DND-41 (cell line): ENCODE measurements at regions not wholly inside any gene's neighbourhood (a gene's known extent, or its start where the extent isn't known, plus 50 kb on each side); places are given as distances from the start of the nearest gene placed in this dataset.

ENCODE experiments used
- ATAC-seq: fragments of 200-7000 bp; cut with Tn5 transposase; 3 replicates; pipeline ENCODE4 v1.9.1; 2021; ENCODE audit warnings: low read depth; ENCODE audit not compliant: insufficient read depth
- DNase-seq: peaks from one replicate; pipeline ENCODE4 v3.0.0-alpha.2; 2020
- H2AFZ ChIP-seq: 2 replicates; pipeline ENCODE4 v1.6.0; 2012; ENCODE audit warnings: low read depth, low read length
- H3K27ac ChIP-seq: 2 replicates; pipeline ENCODE4 v1.5.1; 2012; ENCODE audit warnings: low read length, inconsistent platforms
- H3K27me3 ChIP-seq: fragments of 200-600 bp; sonication (generic); 2 replicates; pipeline ENCODE4 v1.6.0; 2012; ENCODE audit warnings: low read length, mild to moderate bottlenecking, inconsistent platforms; ENCODE audit not compliant: insufficient read depth, poor library complexity
- H3K36me3 ChIP-seq: 2 replicates; pipeline ENCODE4 v1.5.1; 2012; ENCODE audit warnings: low read length, inconsistent platforms; ENCODE audit not compliant: insufficient read depth
- H3K4me1 ChIP-seq: 2 replicates; pipeline ENCODE4 v1.5.1; 2012; ENCODE audit warnings: mild to moderate bottlenecking, low read length; ENCODE audit not compliant: insufficient read depth
- H3K4me2 ChIP-seq: 2 replicates; pipeline ENCODE4 v1.6.0; 2012; ENCODE audit warnings: mild to moderate bottlenecking, moderate library complexity, low read length, inconsistent platforms; ENCODE audit not compliant: insufficient read depth
- H3K4me3 ChIP-seq, 2 experiments: fragments of 200-600 bp in 1 of 2; shearing (Covaris generic) in 1 of 2; 2 replicates each; pipeline ENCODE4 v1.5.1; 2012 to 2016; ENCODE audit warnings: inconsistent platforms in 2 of 2, low read length in 2 of 2, mild to moderate bottlenecking in 2 of 2, low read depth in 1 of 2, moderate library complexity in 1 of 2
- H3K79me2 ChIP-seq: 2 replicates; pipeline ENCODE4 v1.6.0; 2012; ENCODE audit warnings: low read length, inconsistent platforms; ENCODE audit not compliant: insufficient read depth
- H3K9ac ChIP-seq: 2 replicates; pipeline ENCODE4 v1.6.0; 2012; ENCODE audit warnings: low read depth, mild to moderate bottlenecking, inconsistent platforms, low read length, moderate library complexity
- H3K9me3 ChIP-seq: 2 replicates; pipeline ENCODE4 v1.5.1; 2012; ENCODE audit warnings: low read length, moderate library complexity, mild to moderate bottlenecking, inconsistent platforms; ENCODE audit not compliant: insufficient read depth, severe bottlenecking
- H4K20me1 ChIP-seq: 2 replicates; pipeline ENCODE4 v1.6.0; 2012; ENCODE audit warnings: low read length; ENCODE audit not compliant: insufficient read depth
- CTCF ChIP-seq: IDR thresholded peaks from 2 replicates; pipeline ENCODE4 v1.5.1; 2012; ENCODE audit warnings: borderline replicate concordance, low read length, moderate library complexity, mild to moderate bottlenecking; ENCODE audit not compliant: poor library complexity, severe bottlenecking; ENCODE audit errors: extremely low read depth
- EZH2 ChIP-seq: IDR thresholded peaks from 3 replicates; pipeline ENCODE4 v1.6.1; 2012; ENCODE audit warnings: borderline replicate concordance, low read depth, mild to moderate bottlenecking, moderate library complexity, low read length, inconsistent platforms; ENCODE audit not compliant: severe bottlenecking

- Histone ChIP-seq H3K9ac (no peak overlapping the region), H3K4me1 (no peaks in the 10 kb centered on the region), H3K4me3 (no peak overlapping the region), H3K36me3 (no peaks in the 10 kb centered on the region), H3K4me2 (no peak overlapping the region), H3K79me2 (no peaks in the 10 kb centered on the region), H3K27me3 (no peaks in the 10 kb centered on the region), H2AFZ (no peak overlapping the region), H3K27ac (no peak overlapping the region), H3K9me3 (peaks cover 5% of the 10 kb centered on the region), H4K20me1 (no peaks in the 10 kb centered on the region)
- TF ChIP-seq EZH2 (no peak), CTCF (no peak)
- no peak for DNase-seq
- peak; percentile 33; the same call in 2 of the 3 replicates for ATAC-seq
These were observed 138.8 kb upstream of the TLE3 start for GRCh38 chr15:70236341-70237086.

GRCh38 chr15:70235347-70235746, 137.6 kb upstream of the TLE3 start:
- H3K36me3 ChIP-seq = no peaks in the 10 kb centered on the region
- peaks cover 8% of the 10 kb centered on the region for H3K9me3 ChIP-seq
- no peaks in the 10 kb centered on the region for H4K20me1 ChIP-seq
- ATAC-seq (no peak), DNase-seq (no peak)
- no peak overlapping the region for H3K4me2 ChIP-seq
- no peak overlapping the region for H3K27ac ChIP-seq
- H2AFZ ChIP-seq = no peak overlapping the region
- H3K27me3 ChIP-seq = no peaks in the 10 kb centered on the region
- TF ChIP-seq CTCF (no peak), EZH2 (no peak)
- no peak overlapping the region for H3K4me3 ChIP-seq
- H3K9ac ChIP-seq = no peak overlapping the region
- no peaks in the 10 kb centered on the region for H3K79me2 ChIP-seq
- H3K4me1 ChIP-seq = no peaks in the 10 kb centered on the region

DNA sequence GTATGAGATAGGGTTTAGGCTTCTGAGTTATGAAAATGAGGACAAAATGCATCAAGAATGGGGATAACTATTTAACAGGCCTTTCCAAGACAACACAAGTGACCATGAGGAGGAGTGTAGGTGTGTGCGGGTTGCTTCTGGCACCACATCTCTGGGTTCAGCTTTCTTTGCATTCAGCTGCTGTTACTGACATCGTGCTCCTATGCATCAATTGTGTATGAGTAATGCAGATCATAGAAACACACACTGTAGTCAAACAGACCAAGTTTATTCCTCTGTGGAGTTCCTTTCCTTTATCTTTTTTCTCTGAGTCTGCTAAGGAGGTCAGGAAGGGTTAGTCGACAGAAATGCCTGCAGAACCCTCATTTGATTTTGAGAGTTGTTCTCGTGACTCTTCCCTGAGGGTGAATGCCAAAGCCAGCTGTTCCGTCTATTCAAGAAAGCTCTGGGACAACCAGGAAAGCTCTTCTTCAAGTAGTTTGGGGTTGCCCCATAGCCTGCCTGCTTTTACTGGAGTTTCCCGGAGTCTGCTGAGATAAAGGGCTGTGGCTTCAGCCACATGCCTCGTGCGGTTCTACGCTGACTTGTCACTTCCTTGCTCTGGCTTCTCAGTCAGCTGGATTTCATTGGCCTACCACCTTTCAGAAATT, 136.7 kb upstream of the TLE3 start:
- TF ChIP-seq EZH2 (no peak), CTCF (no peak)
- H3K4me1 ChIP-seq = no peaks in the 10 kb centered on the region
- DNase-seq (no peak), ATAC-seq (no peak)
- H3K9me3 ChIP-seq = peaks cover 8% of the 10 kb centered on the region
- H3K4me3 ChIP-seq = no peak overlapping the region
- no peaks in the 10 kb centered on the region for H3K79me2 ChIP-seq
- H3K27ac ChIP-seq = no peak overlapping the region
- no peaks in the 10 kb centered on the region for H4K20me1 ChIP-seq
- H3K27me3 ChIP-seq = no peaks in the 10 kb centered on the region
- no peaks in the 10 kb centered on the region for H3K36me3 ChIP-seq
- no peak overlapping the region for H3K4me2 ChIP-seq
- no peak overlapping the region for H2AFZ ChIP-seq
- H3K9ac ChIP-seq = no peak overlapping the region
